ENCODE measurements at regions not wholly inside any gene's neighbourhood (a gene's known extent, or its start where the extent isn't known, plus 50 kb on each side); places are given as distances from the start of the nearest gene placed in this dataset.
"Not testable (repeated sequence)": the region's sequence is repeated elsewhere in the genome, so short reads cannot be mapped to it uniquely, and the experiment has no call there.

DNA sequence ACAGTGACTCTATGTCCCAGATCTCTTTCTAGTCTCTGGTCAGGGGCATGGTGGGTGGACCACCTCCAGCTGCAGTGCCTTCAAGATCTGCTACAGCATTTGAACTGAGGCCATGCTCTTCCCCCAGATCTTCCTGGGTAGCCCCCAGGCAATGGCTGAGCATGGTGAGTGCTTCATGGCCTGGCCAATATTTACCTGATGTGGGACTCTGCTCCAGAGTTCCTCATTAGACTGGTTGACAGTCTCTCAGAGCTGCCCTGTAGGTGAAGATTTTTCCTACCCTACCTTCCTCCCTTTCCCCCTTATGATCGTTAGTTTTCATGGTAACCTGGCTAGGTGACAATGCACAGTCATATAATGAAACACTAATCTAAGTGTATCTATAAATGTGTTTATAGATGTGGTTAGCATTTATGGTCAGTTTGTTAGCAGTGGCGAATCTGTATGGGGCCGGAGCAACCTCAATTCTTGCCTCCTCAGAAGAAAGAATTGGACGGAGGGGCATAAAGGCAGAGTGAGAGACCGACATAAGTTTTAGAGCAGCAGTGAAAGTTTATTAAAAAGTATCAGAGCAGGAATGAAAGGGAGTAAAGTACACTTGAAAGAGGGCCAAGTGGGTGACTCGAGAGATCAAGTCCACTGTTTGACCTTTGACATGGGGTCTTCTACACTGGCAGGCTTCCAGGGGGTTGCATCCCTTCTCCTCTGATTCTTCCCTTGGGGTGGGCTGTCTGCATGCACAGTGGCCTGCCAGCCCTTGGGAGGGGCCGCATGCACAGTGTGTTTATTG, 256.3 kb downstream of the CD83 start:
- no peak for FAIRE-seq

DNA sequence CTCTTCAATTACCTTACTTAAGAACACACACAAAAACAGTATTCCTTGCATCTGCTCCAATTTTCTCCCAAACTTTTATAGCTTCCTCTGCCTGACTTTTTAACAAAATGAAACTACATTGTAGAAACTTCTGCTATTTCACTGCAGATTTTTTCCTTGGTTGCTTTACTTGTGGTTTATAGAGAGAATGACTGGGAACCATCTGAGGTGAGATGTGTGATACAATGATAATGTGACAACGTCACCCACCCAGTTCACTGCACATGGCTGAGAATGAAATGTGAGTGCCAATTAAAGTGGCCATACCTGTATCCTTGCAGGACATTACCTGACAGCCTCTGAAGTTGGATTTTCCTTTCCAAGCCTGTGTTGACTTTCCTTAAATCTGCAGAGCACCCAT, 258.4 kb downstream of the CD83 start:
- no peak for FAIRE-seq

DNA sequence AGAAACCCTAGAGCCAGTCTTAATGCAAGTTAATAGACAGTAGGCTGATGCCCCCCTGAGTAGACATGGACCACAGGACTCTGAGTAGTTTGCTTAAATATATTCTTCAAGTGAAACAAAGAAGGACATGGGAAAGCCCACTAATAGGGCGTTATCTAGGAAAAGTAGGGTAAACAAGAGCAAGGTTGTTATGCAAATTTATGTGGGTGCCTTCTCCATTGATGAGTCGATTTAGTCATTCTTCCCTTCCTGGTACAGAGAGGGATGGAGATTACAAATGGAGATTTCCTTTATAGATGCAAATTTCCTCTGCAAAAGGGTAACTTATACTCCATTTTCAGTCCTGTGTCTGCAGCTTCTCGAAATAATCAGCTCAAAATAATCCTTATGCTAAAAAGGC, 262.0 kb downstream of the CD83 start:
- no peak for FAIRE-seq

DNA sequence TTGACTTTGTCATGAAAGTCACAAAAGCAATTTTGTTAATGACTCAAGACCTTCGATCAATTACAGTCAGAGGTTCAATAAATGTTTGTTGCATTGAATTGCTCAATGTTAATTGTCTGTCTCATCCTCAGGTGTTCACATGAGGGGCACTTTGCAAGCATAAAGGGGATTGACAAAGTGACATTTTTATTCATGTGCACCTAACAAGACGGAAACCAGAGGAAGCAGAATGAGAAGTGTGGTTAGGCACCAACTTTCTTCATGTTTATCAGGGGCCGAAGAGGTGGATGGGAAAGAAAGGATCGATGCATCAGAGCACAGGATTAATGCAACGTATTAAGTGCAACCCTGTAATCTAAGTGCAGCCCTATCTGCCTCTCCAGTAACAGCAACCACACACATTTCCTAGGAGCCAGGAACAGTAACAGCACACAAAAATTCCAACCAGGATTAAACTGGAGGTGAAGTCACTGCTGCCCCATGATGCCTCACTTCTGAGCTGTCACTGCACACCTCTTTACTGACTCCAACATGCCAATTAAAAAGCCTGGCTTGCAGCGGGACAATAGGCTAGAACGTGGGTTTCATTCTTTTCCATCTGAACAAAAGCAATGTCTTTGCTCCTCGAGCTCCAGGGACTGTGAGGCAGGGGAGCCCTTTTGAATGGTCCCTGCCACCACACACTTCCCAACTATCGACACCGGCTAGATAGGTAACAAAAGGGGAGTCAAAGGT, 262.7 kb downstream of the CD83 start:
- no peak for FAIRE-seq

DNA sequence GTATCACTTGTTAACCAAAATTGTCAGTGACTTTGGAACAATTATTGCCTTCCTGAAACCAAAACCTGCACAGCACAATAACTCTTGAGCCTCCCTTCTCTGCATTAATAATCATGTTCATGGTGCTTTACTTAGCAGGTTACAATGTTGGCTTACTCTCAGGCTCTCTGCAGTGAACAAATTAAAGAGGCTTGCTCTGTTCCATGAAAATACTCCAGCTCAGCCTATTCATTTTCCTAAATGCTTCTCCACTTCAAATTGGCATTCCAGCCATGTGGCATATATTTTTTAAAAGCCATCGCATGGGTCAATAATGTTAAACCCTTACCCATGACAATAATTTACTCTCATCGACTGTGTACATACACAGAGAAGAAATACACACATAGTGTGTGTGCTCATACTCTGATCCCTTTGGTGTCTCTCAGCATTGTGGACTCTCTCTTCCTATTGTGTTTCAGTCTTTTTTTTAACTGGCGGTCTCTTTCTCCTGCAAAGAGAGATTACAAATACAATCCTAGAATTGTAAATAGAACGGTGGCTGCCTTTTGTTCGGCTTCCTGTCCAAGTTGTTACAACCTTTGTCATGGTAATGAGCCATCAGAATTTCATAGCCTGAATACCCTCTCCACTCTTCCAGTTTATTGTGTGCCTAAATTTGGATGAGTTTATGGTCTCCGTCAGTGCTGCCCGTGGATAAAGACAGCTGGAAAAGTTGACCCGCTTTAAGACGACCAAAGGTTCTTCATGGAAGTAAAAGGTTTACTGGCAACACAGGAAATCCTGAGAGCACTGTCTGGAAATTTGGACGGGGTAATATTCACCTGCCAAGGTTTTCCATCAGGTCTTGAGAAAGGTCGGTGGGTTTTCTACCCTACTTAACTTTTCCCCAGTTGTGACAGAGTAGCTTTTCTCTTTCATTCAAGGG, 263.6 kb downstream of the CD83 start:
- FAIRE-seq = no peak

DNA sequence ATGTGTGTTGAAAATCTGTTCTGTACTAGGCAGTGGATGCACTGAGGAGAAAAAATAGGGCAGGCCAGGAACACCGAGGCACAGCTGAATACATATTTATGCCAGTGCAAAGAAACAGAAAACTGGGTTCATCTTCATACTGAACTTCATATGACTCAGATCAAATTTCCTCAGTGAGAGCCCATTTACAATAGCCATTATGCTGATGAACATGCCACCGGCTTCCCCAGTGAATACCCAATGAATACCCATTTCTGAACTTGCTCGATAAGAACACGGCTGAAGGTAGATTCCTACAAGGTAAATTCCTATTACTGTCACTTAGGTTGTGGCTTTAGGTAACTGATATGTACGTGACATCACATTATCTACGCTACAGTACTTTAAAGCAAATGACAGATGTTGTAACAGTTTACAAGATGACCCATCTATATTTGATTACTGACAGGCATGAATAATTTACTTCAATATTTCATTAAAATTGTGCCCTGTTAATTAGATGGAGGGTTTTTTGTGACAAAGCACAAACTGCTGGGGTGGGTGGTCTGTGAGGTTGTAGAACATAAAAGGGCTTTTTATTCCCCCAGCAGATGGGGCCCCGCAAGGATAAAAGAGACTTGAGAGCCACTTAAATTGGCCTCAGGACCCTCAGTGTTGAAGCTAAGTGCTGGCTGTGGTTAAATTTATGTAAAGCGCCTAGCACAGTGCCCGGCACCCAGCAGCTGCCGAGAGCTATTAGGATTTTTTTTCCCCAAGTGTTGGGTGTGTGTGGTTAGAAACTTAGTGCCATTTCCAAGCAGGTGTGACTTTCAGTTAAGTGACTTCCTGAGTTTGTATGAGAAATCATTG, 264.5 kb downstream of the CD83 start:
- FAIRE-seq = no peak

DNA sequence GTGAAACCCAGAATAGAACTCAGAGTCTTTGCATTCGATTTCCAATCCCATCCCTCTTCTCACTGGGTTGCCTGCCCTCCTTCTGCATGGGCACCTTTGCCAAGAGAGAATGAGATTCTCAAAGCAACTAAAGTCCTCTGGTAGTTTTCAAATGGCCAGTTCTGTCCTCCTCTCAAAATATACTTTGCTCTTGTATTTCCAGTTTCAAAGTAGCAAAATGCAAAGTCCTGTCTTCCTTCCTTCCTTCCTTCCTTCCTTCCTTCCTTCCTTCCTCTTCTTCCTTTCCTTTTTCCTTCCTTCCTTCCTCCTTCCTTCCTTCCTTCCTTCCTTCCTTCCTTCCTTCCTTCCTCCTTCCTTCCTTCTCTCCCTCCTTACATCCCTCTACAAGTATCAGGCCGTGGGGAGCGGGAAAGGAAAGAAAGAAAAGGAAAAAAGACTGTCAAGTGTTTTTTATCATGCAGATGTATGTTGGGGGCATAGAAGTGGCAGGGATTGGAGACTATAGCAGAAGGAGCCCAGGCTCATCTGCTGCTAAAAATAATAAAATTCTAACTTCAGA, 265.2 kb downstream of the CD83 start:
- no peak for FAIRE-seq

DNA sequence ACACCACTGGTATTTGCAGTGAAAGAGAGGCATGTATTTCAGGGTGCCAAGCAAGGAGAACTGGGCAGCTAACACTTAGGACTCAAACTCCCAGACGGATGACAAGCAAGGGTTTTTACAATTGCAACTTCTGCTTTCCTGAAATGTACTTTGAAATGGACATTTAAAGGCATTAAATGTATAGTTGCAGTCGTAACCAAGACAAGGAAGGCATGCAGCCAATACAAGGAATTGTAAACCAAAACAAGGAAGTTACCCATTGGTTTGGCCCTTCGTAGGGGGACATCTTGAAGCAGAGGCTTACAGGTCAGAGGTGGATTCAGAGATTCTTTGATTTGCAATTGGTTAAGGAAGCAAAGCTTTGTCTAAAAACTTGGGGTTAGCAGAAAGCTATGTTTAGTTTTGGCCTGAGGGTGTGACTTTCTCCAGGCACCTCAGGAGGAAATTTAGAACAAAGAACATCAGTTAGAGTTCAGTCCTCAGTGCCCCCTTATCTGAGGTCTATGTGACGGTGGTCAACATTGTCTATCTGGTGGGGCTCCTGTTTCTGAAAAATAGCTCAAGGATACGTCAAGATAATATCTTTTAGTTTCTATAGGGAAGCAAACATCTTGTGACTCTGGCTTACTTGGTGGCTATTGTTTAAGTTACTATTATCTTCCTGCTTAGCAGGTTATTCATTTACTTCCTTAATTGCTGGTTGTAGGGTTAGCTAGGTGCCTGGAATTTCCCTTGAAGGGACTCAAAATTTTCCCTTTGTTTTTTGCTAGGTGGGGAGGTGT, 266.0 kb downstream of the CD83 start:
- FAIRE-seq = no peak

DNA sequence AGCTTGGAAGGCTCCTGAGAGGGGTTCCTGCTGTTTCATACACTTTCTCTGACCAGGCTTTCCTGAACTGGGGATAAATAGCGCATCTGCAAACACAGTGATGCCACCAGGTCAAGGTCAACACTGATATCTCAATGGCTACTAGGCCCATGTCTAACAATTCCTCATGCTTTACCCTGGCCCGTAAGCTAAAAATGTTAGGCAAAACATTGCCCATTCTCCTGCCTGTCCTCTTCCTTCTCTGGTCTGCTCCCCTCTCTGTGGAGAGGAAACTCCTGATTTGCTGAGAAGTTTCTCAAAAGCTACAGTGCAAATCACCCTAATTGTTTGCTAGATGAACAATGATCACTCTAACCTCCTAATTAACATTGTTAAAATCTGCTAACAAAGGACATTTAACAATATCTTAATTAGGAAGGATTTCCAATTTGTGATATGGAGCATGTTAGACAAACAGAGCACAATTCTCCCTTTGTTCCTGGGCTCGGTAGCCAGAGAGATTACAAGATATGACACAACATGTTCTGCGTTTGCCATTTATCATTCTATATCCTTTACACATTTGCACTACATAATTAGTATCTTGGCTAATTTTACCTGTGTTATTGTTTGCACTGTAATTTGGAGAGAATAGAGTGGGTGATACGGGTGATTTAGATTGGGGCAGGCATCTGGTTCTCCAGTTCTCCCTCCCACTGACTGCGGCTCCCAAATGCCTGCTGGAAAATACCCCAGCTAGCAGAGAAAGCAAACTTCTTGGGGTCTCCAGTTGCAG, 266.8 kb downstream of the CD83 start:
- no peak for FAIRE-seq

DNA sequence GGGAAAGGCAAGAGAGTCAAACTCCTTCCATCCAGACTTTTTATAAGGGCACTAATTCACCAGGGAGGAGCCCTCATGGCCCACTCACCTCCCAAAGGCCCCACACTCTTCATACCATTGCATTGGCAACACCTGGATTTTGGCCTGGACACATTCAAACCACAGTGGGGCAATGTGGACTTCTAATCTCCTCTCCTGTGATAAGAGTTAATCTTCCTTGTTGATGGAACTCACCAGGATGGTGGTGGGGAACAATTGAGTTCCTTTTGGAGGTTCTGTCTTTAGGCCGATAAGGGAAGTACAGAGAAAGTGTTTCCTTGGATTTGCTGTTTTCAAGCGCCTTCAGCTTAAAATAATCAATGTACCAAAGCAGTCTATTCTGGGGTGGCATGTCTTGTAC, 268.7 kb downstream of the CD83 start:
- no peak for FAIRE-seq

DNA sequence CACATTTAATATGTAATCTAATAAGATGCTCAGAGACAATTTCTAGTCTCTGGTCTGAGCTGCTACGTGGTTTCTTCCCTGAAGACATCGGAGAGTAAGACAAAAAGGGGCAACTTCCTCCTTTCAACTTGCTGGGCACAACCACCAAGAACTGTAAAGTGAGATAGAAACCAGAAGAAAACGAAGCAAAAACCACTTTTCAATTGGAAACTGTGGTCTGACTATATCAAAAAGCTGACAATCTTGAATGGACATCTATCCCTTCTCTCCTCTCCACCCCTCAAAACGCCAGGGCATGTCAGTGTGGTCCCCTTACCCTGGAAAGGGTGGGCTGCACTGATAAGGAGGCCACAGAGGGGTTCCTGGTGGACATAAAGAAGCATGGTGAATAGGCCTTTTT, 269.1 kb downstream of the CD83 start:
- FAIRE-seq = no peak

DNA sequence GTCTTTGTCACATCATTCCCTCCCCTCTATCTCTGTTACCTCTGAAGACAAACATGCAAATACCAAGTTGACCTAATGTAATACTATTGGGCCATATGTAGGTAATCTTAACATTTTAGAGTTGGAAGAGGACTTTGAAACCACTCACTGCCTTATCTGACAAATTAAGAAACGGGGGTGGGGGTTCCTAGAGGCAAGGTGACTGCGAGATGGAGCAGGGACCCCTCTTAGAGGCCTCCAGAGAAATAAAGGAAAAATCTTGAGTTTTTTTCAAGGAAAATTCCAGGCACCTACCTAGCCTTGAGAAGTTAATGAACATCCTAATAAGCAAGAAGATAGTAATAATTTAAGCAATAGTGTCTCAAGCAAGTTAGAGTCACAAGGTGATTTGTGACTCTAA, 270.8 kb downstream of the CD83 start:
- no peak for FAIRE-seq

DNA sequence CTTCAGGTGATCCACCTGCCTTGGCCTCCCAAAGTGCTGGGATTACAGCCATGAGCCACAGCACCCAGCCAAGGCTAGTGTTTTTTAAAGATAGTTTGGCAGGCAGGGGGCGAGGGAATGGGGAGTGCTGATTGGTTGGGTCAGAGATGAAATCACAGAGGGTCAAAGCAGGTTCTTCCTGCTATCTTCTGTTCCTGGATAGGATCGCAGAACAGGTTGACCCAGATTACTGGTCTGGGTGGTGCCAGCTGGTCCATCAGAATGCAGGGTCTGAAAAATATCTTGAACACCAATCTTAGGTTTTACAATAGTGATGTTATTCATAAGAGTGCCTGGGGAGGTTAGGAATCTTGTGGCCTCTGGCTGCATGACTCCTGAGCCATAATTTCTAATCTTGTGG, 272.2 kb downstream of the CD83 start:
- not testable (repeated sequence) for FAIRE-seq

DNA sequence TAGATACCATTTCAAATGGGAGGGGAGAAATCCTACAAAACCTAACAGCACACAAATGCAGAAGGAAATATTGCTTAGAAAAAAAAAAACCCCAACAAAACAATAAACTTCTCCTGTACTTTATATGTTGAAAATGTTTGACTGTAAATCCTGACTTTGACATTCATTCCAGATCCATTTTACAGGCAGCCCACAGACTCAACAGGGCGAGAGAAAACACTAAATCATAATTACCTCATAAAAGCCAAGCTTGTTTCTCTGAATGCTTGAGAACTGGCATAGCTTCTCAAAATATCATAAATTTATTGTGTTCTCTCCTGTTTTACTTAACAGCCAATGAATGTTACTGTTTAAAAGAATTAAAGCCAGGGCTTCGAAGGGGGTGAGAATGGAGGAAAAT, 273.2 kb downstream of the CD83 start:
- FAIRE-seq = no peak

DNA sequence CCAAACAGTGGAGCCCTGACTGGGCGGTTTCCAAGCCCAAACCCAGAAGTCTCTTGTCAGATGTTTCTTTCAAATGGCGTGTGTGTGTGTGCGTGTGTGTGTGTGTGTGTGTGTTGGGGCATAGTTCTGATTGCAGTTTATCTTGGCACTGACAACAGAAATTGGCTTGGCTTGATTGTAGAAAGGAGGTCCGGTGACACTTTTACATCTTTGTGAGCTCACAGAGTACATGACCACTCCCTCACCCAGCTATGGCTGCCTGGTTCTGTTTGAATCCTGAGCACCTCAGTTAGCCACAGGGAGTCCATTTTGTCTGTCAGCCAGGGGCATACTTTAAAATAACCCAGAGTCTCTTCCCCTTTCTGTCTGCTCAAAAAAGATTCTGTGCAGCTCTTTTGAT, 276.3 kb downstream of the CD83 start:
- FAIRE-seq = no peak

DNA sequence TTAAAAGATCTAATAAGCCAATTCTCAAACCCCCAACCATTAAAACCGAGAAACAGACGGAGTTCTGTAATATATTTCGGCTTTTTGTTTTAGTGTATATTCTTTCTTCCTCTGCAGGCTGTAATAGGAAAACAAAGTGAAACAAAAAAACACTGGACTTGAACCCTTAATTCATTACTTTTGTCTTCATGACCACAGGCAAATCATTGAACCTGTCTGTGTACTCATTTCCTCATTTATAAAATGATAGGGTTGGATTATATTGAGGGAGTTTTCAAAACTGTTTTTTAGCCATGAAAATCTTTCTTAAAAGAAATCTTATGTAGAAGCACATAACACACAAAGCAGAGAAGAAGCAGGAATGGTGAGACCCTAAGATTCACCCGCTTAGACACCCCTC, 278.8 kb downstream of the CD83 start:
- FAIRE-seq = no peak

DNA sequence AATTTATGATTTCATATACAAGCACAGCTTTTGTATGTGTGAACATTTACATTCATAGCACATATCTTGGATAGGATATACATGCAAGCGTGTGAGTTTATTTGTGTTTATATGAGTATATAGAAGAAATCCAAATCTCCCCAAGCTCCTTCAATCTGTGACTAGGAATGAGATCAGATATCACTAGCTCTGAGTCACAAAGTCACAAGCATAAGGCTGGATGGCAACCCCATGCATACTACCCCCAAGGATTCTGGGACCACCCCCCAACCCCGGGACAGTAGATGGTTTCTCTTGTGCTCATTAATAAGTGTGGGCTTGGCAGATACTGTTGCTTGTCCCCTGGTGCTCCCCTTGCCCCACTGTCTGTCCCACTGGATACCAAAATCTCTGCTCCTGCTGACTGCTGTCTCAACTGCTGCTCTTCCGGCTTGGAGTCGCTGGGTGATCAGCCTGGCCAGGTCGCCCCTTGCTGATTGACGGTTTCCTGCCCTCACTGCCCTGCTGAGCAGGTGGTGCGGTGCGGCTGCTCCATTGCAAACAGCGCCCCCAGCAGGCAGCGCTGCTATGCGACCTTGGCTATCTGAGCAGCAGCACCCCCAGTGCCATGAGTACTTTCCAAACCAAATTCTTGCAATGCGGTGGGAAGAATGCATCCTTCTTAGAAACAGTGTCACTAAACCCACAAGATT, 279.4 kb downstream of the CD83 start:
- no peak for FAIRE-seq

DNA sequence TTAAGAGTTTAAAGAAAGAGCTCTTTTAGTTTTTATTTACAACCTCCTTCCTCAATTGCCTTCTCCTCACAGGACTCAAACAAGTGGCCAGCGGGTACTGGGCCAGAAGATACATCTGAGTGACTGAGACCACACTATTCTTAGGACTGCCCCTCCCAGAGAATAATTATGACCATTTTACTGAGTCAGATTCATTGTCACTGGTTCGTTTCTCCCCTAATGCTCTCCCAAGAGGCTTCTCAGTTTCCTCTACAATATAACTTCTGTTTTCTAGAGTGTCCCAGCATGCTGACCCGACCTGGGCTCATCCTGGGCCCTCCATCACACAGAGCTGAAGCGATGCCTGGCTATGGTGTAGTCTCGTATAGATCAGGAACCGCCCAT, 279.9 kb downstream of the CD83 start:
- no peak for FAIRE-seq

DNA sequence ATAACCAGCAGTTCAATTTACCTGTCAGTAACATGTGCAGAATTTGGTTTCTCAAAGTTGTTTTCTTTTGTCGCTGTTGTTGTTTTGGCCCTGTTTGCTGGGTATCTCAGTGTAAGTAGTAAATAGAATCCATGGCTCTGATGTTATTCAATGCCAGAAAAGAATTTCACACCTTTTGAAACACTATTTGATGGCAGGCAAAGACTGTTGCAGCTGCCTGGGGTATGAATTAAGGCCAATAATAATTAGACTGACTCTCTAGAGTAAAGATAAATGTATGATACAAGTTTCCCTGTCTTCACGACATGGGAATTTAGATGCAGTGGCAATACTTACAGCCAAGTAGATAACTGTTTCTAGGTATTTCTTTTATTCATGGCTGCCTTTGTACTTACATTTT, 281.4 kb downstream of the CD83 start:
- FAIRE-seq = no peak

DNA sequence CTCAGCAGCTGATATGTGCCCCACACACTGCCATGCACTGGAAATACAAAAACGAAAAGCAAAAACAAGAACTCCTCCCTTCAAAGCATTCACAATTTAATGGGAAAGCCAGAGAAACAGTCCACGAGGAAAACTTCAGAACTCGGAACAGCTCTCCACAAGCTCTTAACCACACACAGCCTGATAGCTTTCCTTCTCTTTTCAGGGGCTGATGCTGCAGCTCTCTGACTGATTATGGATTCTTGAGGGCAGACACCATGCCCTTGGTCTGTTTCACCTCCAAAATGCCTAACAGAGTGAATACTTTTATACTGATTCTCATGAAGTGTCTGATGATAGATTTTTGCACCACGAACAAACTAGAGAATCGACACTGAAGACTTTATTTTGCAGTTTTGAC, 282.1 kb downstream of the CD83 start:
- no peak for FAIRE-seq
